DMS153 (cell line): ENCODE measurements at regions not wholly inside any gene's neighbourhood (a gene's known extent, or its start where the extent isn't known, plus 50 kb on each side); places are given as distances from the start of the nearest gene placed in this dataset.
"Not testable (repeated sequence)": the region's sequence is repeated elsewhere in the genome, so short reads cannot be mapped to it uniquely, and the experiment has no call there.

Experiments used
- DNase-seq: peaks from one replicate; lab custom pipeline; 2025; lab: John Stamatoyannopoulos, UW

- no peak for DNase-seq
Measured at GRCh38 chr11:93032580-93032979, 63.1 kb downstream of the MTNR1B start.

DNA sequence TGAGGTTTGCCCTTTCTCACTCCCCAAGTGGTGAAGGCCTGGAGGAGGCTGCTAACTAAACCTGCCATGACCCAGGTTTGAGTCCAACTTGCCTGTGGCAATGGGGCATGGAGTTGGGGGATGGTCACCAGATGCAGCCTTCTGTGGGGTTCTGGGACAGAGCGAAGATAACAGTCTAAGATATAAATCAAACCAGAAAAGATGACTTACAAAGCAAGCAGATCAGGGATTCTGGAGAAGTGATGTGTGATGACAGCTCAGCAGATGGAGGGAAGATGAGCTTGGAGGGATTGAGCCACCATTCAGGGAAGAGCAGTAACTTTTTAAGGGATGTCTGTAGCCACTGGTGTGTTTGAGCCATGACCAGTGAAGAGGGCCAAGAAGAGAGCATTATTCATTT, 63.6 kb downstream of the MTNR1B start:
- DNase-seq = no peak

DNA sequence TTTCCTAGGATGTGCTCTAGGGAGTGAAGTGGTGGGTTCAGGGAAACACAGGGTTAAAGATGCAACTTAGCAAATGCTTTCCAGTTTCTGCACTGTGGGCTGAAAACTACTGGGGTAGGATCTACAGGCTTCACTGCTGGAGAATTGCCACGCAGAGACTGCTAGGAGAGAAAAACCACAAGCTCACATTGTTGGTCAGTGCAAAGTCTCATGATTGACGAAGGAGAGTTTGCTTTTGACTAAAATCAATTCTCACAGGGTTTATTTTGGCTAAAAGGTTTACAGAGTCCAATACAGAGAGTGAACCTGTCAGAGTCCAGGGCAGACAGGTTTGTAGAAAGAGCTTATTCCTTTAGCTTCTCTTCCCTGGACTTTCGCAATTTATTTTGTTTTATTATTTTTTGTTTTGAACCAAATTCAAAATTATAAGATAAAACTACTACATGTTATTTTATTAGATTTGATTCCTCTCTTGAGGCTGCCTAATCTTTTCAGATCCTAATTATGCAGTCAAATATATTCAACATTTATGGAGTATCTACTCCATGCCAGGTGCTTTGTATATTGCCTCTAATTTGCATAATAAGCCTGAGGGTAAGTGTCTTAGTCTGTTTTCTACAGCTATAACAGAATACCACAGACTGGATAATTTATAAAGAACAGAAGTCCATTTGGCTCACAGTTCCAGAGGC, 64.7 kb downstream of the MTNR1B start:
- DNase-seq = no peak

GRCh38 chr11:93034723-93035039, 65.2 kb downstream of the MTNR1B start:
- DNase-seq = no peak

DNA sequence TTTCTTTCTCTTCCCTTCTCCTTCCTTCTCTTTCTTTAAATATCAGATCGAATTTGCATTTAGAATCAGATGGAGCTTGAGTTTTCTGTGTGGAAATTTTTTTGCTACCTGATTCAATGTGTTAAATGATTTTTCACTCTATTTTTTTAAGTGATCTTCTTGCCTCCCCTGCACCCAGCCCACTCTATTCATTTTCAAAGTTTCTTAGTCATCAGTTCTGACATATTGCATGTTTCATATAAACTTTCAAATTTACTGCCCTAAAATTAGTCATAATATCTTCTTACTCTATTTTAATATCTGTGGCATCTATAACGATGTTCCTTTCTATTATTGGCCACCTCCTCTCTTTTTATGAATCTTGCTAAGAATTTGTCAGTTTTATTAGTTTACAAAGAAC, 69.1 kb downstream of the MTNR1B start:
- no peak for DNase-seq

- no peak for DNase-seq
Measured at GRCh38 chr11:93039531-93040240, 70.2 kb downstream of the MTNR1B start.

DNA sequence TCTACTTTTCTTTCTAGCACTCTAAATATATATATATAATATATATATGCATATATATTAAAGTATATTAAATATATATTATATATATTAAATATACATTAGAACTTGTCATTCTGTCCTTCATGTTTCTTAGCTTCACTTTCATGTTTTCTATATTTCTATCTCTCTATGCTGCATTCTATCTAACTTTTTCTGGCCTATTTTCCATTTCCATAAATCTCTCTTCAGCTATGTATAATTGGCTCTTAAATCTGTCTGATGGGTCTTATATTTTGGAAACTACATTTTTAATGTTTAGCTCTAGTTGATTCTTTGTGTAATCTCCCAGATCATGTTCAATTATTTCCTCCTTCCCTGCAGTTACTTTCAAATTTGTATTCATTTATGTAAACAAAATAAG, 72.2 kb downstream of the MTNR1B start:
- no peak for DNase-seq

DNA sequence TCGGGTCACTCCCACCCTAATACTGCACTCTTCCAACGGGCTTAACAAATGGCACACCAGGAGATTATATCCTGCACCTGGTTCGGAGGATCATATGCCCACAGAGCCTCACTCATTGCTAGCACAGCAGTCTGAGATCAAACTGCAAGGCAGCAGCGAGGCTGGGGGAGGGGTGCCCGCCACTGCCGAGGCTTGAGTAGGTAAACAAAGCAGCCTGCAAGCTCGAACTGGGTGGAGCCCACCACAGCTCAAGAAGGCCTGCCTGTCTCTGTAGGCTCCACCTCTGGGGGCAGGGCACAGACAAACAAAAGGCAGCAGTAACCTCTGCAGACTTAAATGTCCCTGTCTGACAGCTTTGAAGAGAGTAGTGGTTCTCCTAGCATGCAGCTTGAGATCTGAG, 73.7 kb downstream of the MTNR1B start:
- DNase-seq = not testable (repeated sequence)

DNA sequence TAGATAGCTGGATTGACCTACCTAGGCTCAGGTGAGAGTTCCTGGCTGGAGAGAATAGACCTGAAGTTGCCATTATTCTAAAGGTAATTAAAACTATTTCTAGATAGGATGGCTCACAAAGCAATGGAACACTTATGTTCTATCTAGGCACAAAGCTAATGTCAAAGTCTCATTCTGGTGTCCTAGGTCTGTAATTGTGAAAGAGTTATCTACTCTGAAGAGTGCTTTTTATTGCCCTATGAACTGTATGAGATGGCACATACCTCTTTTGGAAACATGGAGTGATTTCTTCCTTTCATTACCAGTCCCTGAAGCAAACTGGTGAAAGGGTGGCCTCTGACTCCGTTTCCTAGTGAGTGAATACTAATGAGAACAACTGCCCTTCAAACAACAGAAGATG, 80.3 kb downstream of the MTNR1B start:
- no peak for DNase-seq

DNA sequence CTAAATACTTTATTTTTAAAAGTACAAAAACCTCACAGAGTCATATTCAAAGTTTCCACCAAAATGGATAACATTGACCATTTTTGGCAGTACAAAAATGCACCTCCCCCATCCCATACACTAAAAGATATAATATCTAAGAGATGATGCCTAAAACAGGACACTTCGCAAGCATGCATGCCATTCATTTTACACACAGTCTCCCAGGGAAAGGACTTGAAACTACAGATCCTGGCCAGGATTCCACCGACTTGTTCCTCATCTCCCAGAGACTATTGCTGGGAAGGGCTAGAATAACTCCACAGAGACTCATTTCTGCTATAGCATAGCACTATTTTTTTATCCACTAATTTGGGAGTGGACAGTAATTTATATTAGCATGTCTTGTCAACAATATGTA, 81.7 kb downstream of the MTNR1B start:
- DNase-seq = no peak

GRCh38 chr11:93053864-93054263, 84.4 kb downstream of the MTNR1B start:
- DNase-seq = no peak

DNA sequence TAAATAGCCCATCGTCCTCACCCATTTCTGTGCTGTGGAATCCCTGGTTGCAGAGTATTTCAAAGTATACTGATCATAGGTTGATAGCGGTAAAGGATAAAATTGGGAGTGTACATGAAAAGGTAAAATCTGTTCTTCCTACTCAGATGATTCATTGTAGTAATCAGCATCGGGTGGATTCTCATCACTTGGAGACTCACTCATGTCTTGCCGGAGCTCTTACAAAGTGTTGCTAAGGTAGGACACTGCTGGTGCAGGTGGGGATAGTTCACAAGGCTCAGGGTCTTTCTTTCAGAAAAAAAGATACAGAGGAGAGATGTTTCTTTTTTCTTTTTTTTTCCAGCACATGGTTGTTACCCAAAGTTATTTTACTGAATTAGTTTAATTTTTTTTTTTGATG, 84.8 kb downstream of the MTNR1B start:
- no peak for DNase-seq

GRCh38 chr11:93054881-93055280, 85.4 kb downstream of the MTNR1B start:
- no peak for DNase-seq

DNA sequence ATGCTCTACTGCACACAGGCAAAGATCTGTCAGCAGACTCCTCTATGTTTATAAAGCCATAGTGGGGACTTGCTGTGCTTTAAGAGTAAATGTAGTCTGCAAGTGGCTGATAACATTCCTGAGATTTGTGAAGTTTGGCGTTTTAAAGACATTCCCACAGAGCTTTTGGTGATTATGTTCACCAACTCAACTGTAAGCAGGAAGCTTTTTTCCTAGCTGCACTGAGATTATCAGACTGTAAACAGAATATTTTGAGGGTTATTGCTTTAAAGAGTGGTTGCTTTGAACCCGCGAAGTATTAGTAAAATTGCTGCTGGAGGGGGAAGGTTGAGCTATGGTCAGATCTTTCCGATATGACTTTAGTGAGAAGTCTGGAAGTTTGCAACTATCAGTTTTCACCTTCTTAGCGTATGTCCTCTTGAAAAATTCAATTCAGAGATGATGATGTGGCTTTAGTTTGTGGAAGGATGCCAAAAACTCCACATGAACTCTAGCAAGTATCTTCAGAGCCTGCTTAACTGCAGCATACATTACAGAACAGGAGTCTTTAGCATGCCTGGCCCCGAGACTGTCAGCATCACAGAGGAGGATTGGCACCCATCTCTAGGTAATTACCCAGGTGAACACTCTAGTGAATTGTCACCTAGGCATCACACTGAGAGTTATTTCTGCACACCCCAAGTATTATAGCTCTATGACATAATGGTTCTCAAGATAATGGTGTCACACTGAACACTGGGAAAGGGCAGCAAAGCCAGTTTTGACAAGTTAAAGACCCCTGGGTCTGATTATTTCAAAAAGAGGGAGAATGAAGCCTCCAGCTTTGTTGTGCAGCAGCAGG, 89.9 kb downstream of the MTNR1B start:
- DNase-seq = no peak

DNA sequence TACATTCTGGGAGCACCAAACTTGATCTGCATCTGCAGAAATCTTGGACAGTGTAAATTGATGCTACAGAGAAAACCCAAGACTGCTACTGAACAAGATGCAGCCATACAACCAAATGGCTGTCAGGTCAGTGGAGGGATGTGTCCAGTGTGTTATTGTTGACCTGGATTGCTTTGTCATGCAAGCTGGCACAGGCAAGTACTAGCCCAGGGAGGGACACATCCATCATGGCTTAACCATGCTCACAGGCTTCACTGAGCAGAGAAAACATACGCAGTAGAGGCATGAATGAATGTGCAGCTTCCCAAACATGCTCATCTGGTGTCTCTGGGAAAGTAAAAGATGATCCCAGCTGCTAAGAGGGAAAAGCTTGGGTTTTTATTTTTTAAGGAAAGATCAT, 93.6 kb downstream of the MTNR1B start:
- no peak for DNase-seq

- DNase-seq = not testable (repeated sequence)
Measured at GRCh38 chr11:93065074-93065674, 95.7 kb downstream of the MTNR1B start.

DNA sequence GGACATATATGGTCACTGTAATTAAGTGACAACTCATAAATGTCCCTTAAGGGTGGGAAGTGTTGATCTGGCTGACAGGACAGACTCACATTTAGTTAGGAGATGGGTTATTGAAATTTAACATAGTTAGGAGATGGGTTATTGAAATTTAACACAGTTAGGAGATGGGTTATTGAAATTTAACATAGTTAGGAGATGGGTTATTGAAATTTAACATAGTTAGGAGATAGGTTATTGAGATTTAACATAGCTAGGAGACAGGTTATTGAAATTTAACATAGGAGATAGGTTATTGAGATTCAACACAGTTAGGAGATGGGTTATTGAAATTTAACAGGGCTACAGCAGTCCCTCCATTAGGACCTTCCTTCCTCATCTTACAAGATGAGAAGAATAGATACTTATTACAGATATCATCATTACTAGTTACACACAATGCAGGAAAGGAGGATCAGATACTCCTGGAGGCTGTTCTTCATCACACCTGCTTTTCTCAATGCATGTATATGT, 98.5 kb downstream of the MTNR1B start:
- no peak for DNase-seq

DNA sequence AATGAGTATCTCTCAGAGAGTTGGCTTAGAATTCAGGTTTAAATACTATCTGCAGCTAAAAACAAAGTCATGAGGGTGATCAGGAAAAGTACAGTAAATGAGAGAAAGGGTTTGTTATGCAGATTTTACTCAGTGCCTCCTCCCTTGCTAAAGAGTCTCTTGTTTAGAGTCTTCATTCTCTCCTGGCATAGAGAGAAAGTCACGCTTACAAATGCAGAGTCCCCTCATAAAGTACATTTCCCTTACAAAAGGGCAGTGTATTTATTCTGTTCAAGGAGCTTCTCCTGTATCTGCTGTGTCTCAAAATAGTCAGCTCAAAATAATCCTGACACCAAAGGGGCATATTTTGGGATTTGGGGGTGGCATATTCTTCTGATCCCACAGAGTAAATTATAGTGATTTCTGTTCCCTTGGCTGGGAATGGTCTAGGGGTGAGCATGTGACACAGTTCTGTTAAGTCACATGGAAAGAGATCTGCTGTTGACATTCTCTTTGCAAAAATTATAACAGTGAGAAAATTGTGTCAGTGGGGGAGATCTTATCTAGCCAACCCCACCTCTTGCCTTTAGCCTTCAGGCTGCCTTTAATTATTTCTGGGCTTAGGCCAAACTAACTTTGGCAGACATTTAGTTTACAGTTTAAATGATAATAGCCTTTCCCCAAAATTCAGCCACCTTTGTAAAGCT, 102.9 kb downstream of the MTNR1B start:
- DNase-seq = no peak

DNA sequence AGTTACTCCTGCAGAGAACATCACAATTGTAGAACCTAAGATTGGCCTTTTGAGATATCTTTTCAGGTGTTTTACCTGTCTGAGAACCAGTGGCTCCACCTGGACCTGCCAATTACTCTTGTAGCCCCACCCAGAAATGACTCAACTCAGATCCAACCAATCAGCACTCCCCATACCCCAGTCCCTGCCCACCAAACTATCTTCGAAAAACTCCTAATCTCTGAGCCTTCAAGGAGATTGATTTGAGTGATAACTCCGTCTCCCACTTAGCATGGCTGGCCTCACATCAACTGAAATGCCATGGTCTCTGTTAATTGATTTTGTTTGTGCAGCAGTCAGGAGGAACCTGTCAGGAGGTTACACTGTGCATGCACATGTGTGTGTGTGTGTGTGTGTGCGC, 103.6 kb downstream of the MTNR1B start:
- no peak for DNase-seq

DNA sequence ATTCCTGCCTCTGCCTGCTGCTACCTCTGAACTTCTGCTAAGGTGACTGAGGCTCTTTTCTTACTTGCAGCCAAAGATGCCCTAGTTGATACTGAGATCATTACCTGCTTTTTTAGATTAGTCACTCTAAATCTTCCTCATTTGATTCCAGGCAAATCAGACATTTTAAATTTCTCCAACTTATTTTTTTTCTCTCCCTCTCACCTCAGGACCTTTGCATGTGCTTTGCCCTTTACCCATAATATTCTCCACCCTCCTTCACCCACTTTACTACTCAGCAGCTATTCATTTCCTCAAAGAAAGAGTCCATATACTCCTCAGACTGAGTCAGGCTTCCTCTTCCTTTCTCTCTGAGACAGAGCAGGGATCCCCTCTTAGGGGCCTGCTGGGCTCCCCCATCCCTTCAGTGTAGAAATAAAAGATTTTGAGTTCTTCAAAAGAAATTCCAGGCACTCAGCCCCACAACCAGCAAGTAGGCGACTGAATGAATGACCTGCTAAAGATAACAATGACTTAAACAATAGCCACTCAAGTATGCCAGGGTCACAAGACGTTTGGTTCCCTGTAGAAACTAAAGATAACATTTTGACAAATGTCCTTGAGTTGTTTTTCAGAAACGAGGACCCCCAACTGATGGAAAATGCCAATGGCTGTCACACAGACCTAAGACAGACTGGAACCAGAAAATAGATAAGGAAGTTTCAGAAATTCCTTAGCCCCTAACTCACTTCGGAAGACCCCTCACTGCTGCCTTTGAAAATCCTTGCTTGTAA, 104.2 kb downstream of the MTNR1B start:
- DNase-seq = no peak

DNA sequence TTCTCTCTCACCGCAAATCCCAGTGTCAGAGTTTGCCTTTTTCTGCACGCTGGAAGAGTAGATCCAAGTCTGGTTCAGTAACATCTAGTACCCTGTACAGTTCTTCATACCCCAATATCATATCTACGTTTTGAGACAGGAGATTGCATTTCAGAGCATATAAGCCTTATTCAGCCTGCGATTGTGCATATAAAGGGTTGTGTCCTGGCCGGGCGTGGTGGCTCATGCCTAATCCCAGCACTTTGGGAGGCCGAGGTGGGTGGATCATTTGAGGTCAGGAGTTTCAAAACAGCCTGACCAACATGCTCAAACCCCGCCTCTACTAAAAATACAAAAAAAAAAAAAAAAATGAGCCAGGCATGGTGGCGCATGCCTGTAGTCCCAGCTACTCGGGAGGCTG, 104.9 kb downstream of the MTNR1B start:
- no peak for DNase-seq
